Heart right ventricle (tissue), 16 donors: ENCODE measurements at regions not wholly inside any gene's neighbourhood (a gene's known extent, or its start where the extent isn't known, plus 50 kb on each side); places are given as distances from the start of the nearest gene placed in this dataset.

ENCODE experiments used
- ATAC-seq, 8 donors: fragments of 200-7000 bp; cut with Tn5 transposase; one replicate each; pipeline ENCODE4 v1.9.1; 2020; ENCODE audit warnings: mild to moderate bottlenecking in 8 of 8, moderate library complexity in 8 of 8, moderate number of reproducible peaks in 1 of 8
- DNase-seq, 2 donors: peaks; one replicate each; pipeline ENCODE4 v3.0.0-alpha.2; 2020
- H3K27ac ChIP-seq, 10 donors: fragments of 200-600 bp; sonication (generic) in 2 of 10; one replicate each; pipeline versions ENCODE4 v1.5.0 to v1.8.0; 2020 to 2022; ENCODE audit warnings: mild to moderate bottlenecking in 3 of 10
- H3K27me3 ChIP-seq, 7 donors: fragments of 200-600 bp; one replicate each; pipeline ENCODE4 v1.8.0; 2021 to 2022; ENCODE audit warnings: mild to moderate bottlenecking in 2 of 7
- H3K36me3 ChIP-seq, 9 donors: fragments of 200-600 bp; sonication (generic) in 1 of 9; one replicate each; pipeline versions ENCODE4 v1.5.0 to v1.8.0; 2020 to 2022; ENCODE audit warnings: mild to moderate bottlenecking in 2 of 9
- H3K4me1 ChIP-seq, 9 donors: fragments of 200-600 bp; sonication (generic) in 1 of 9; one replicate each; pipeline versions ENCODE4 v1.5.0 to v1.8.0; 2020 to 2022; ENCODE audit warnings: mild to moderate bottlenecking in 4 of 9
- H3K4me3 ChIP-seq, 10 donors: fragments of 200-600 bp; sonication (generic) in 2 of 10; one replicate each; pipeline versions ENCODE4 v1.5.0 to v1.8.0; 2020 to 2022; ENCODE audit warnings: mild to moderate bottlenecking in 7 of 10, moderate library complexity in 2 of 10
- H3K9me3 ChIP-seq, 11 donors: fragments of 200-600 bp in 10 of 11; sonication (generic) in 2 of 11; one replicate each; pipeline versions ENCODE4 v1.5.0 to v1.8.0; 2013 to 2022; ENCODE audit warnings: mild to moderate bottlenecking in 2 of 11, control low read depth in 1 of 11, moderate library complexity in 1 of 11
- CTCF ChIP-seq, 9 donors: fragments of 200-600 bp; sonication (generic) in 2 of 9; IDR thresholded peaks; one replicate each; pipeline versions ENCODE4 v1.5.0 to v1.8.0; 2021 to 2022; ENCODE audit warnings: antibody characterized with exemption in 9 of 9, mild to moderate bottlenecking in 5 of 9, moderate library complexity in 1 of 9
- WGBS, 2 donors: extraction: QIAGEN DNeasy Blood & Tissue Kit; methylation state at CpG; one replicate each; pipeline ENCODE4 v1.1.7; 2013; ENCODE audit warnings: inconsistent platforms in 1 of 2; 5-methylcytosine and 5-hydroxymethylcytosine counted together
- intact Hi-C, 10 donors: fragments of 100-400 bp; cut with DNase I; formaldehyde crosslinking; loops; one replicate each; pipeline versions ENCODE4 v1.11.1 to v1.14.2; 2022
- donor health status: Arrhythmogenic right ventricular cardiomyopathy.
- donor health status: ischemic (EF 13 %, LVEDD 7.1; RV severe dilation, severe dysfunction).
- donor health status: healthy with polysubstance abuse.
- donor health status: DM: no; HTN: yes; CAD: no.
- donor health status: DM: no; HTN: no; CAD: no.
- donor health status: ischemic (EF 25% LVEDD 6.9; RV normal size, moderate dysfunction).
- donor health status: ischemic (EF 25% LVEDD 5.7; RV mildly dilated, moderate dysfunction).
- donor health status: healthy.
- donor health status: DM: yes; HTN: yes; CAD: no.
- donor health status: Ischemic cardiomyopathy.
- donor health status: ischemic (EF 35%, LVEDD 5.7; RV mildly dilated, moderate dysfunction).
- donor health status: nonischemic (EF 11% LVEDD 7.7; RV severe dilation, severe dysfunction).
- donor health status: DM: yes; HTN: yes; CAD: no.
- donor health status: PGD.
- donor health status: ischemic (EF 29% LVEDD 5.4; RV normal size, mild dysfunction).
- donor health status: nonischemic (EF 23%, LVEDD 6.1; RV moderate dilation, normal function).

- DNase-seq (no peak), ATAC-seq (no peak)
- Histone ChIP-seq H3K36me3 (no peaks in the 10 kb centered on the region), H3K4me1 (peaks cover 0 to 37% (median 19%) of the 10 kb centered on the region in 9 donors), H3K27me3 (no peaks in the 10 kb centered on the region), H3K4me3 (no peak overlapping the region), H3K9me3 (no peaks in the 10 kb centered on the region), H3K27ac (no peak overlapping the region)
- 89 to 91% methylated on average over 3 of the region's 3 CpGs for WGBS, 2 donors
- intact Hi-C loops, result no loop called here
- no peak for TF ChIP-seq CTCF (IDR thresholded peaks at IDR 0.05)
These were observed 137.1 kb downstream of the CSNK2A3 start for GRCh38 chr11:11215944-11216343.

GRCh38 chr11:11215058-11215815 lies 137.8 kb downstream of the CSNK2A3 start:
- WGBS, 2 donors, result 91 to 99% methylated on average over 5 of the region's 5 CpGs
- H3K27ac ChIP-seq, result no peak overlapping the region
- ATAC-seq, result no peak
- H3K36me3 ChIP-seq, result no peaks in the 10 kb centered on the region
- intact Hi-C loops, result no loop called here
- no peak for DNase-seq
- no peaks in the 10 kb centered on the region for H3K9me3 ChIP-seq
- H3K4me1 ChIP-seq, result peaks cover 0 to 39% (median 20%) of the 10 kb centered on the region in 9 donors
- no peaks in the 10 kb centered on the region for H3K27me3 ChIP-seq
- no peak for TF ChIP-seq CTCF (IDR thresholded peaks at IDR 0.05)
- no peak overlapping the region for H3K4me3 ChIP-seq

GRCh38 chr11:11213117-11213516 lies 139.9 kb downstream of the CSNK2A3 start:
- Histone ChIP-seq H3K36me3 (no peaks in the 10 kb centered on the region), H3K27me3 (no peaks in the 10 kb centered on the region), H3K4me1 (peaks cover 0 to 24% (median 14%) of the 10 kb centered on the region in 9 donors), H3K4me3 (no peak overlapping the region), H3K27ac (no peak overlapping the region), H3K9me3 (no peaks in the 10 kb centered on the region)
- DNase-seq (no peak), ATAC-seq (peak in 1 of 8 donors; percentile 11)
- no peak for TF ChIP-seq CTCF (IDR thresholded peaks at IDR 0.05)
- intact Hi-C loops, result no loop called here
- WGBS, 2 donors, result 89 to 93% methylated on average over 4 of the region's 4 CpGs

GRCh38 chr11:11211888-11212287 lies 141.2 kb downstream of the CSNK2A3 start:
- Histone ChIP-seq H3K9me3 (no peaks in the 10 kb centered on the region), H3K27me3 (no peaks in the 10 kb centered on the region), H3K4me3 (no peak overlapping the region), H3K36me3 (no peaks in the 10 kb centered on the region), H3K27ac (no peak overlapping the region), H3K4me1 (peaks cover 0 to 22% (median 14%) of the 10 kb centered on the region in 9 donors)
- ATAC-seq, result no peak
- intact Hi-C loops, result no loop called here
- no peak for DNase-seq
- no peak for TF ChIP-seq CTCF (IDR thresholded peaks at IDR 0.05)
